GM23338 (cell line): ENCODE measurements at regions not wholly inside any gene's neighbourhood (a gene's known extent, or its start where the extent isn't known, plus 50 kb on each side); places are given as distances from the start of the nearest gene placed in this dataset.

ENCODE experiments used
- CTCF ChIP-seq, 2 experiments: fragments of 200-600 bp in 1 of 2; sonication (generic) in 1 of 2; conservative IDR thresholded peaks; 2 replicates each; pipeline versions ENCODE4 v1.5.1 to v1.6.1; 2016 to 2017; ENCODE audit warnings: antibody characterized with exemption in 2 of 2, low read depth in 2 of 2, mild to moderate bottlenecking in 2 of 2, moderate library complexity in 1 of 2
- ETS1 ChIP-seq: IDR thresholded peaks from 2 replicates; pipeline ENCODE4 v1.6.1; 2016; ENCODE audit warnings: antibody characterized with exemption
- EZH2 ChIP-seq: fragments of 200-600 bp; sonication (generic); IDR thresholded peaks from one replicate; pipeline ENCODE4 v1.8.0; 2017; ENCODE audit warnings: antibody characterized with exemption, mild to moderate bottlenecking, low read depth; ENCODE audit not compliant: unreplicated experiment
- JUNB ChIP-seq: IDR thresholded peaks from one replicate; pipeline ENCODE4 v1.6.1; 2016; ENCODE audit warnings: antibody characterized with exemption; ENCODE audit not compliant: unreplicated experiment
- NANOG ChIP-seq: IDR thresholded peaks from 2 replicates; pipeline ENCODE4 v1.6.1; 2016; ENCODE audit warnings: antibody characterized with exemption, borderline replicate concordance
- POLR2AphosphoS5 ChIP-seq: IDR thresholded peaks from 2 replicates; pipeline ENCODE4 v1.6.1; 2016; ENCODE audit warnings: antibody characterized with exemption, low read depth
- REST ChIP-seq: IDR thresholded peaks from one replicate; pipeline ENCODE4 v1.6.1; 2018; ENCODE audit warnings: antibody characterized with exemption; ENCODE audit not compliant: unreplicated experiment
- STAT1 ChIP-seq: IDR thresholded peaks from one replicate; pipeline ENCODE4 v1.6.1; 2016; ENCODE audit warnings: antibody characterized with exemption; ENCODE audit not compliant: unreplicated experiment
- ZNF114 ChIP-seq: fragments of 250-450 bp; sonication (Bioruptor Pico); IDR thresholded peaks from 2 replicates; pipeline ENCODE4 v1.5.0; 2020; ENCODE audit warnings: mild to moderate bottlenecking, moderate library complexity
- ZNF462 ChIP-seq: fragments of 250-450 bp; sonication (Bioruptor Pico); IDR thresholded peaks from 2 replicates; pipeline ENCODE4 v1.5.0; 2020; ENCODE audit warnings: mild to moderate bottlenecking, moderate library complexity

- TF ChIP-seq ZNF462 (CRISPR knock-in tag) (peak; percentile 98), ETS1 (no peak), CTCF (conservative IDR thresholded peaks at IDR 0.05; ENCODE audit: low read depth in 2 of 2) (no peak), JUNB (no peak), EZH2 (no peak), REST (no peak), ZNF114 (CRISPR knock-in tag) (peak; percentile 94), NANOG (no peak), STAT1 (no peak), POLR2AphosphoS5 (no peak)
Observed at GRCh38 chr6:117072781-117073180, 192.6 kb upstream of the VGLL2 start (continued).
